Right lobe of liver (tissue), 6 donors: ENCODE measurements at regions not wholly inside any gene's neighbourhood (a gene's known extent, or its start where the extent isn't known, plus 50 kb on each side); places are given as distances from the start of the nearest gene placed in this dataset.

Source experiments
- ATAC-seq, 4 donors: fragments of 200-7000 bp; cut with Tn5 transposase; one replicate each; pipeline ENCODE4 v1.9.1; 2020; ENCODE audit warnings: mild to moderate bottlenecking in 4 of 4, moderate library complexity in 4 of 4
- DNase-seq, 3 donors: peaks; one replicate each; pipeline ENCODE4 v3.0.0-alpha.2; 2020
- H3K27ac ChIP-seq, 3 donors: fragments of 200-600 bp; one replicate each; pipeline ENCODE4 v1.8.0; 2022
- H3K27me3 ChIP-seq, 2 donors: fragments of 200-600 bp; one replicate each; pipeline ENCODE4 v1.8.0; 2022
- H3K36me3 ChIP-seq, 4 donors: fragments of 200-600 bp; sonication (generic) in 1 of 4; one replicate each; pipeline versions ENCODE4 v1.5.1 to v1.8.0; 2017 to 2022; ENCODE audit warnings: control low read depth in 1 of 4
- H3K4me1 ChIP-seq, 4 donors: fragments of 200-600 bp; sonication (generic) in 1 of 4; one replicate each; pipeline versions ENCODE4 v1.5.1 to v1.8.0; 2017 to 2022; ENCODE audit warnings: control low read depth in 1 of 4
- H3K4me3 ChIP-seq, 3 donors: fragments of 200-600 bp; one replicate each; pipeline ENCODE4 v1.8.0; 2022
- H3K9me3 ChIP-seq, 4 donors: fragments of 200-600 bp; sonication (generic) in 1 of 4; one replicate each; pipeline versions ENCODE4 v1.5.1 to v1.8.0; 2017 to 2022; ENCODE audit warnings: control low read depth in 1 of 4
- CTCF ChIP-seq, 4 donors: fragments of 200-600 bp in 3 of 4; fragments of 450-650 bp in 1 of 4; IDR thresholded peaks; one replicate each; pipeline versions ENCODE4 v1.5.1 to v1.8.0; 2016 to 2022; ENCODE audit warnings: antibody characterized with exemption in 4 of 4, mild to moderate bottlenecking in 2 of 4
- POLR2A ChIP-seq: fragments of 450-650 bp; IDR thresholded peaks from one replicate; pipeline ENCODE4 v1.6.1; 2017; ENCODE audit warnings: antibody characterized with exemption, mild to moderate bottlenecking
- WGBS: methylation state at CpG from one replicate; pipeline ENCODE4 v1.1.6; 2018; ENCODE audit warnings: low coverage, low lambda C conversion rate; ENCODE audit not compliant: insufficient coverage; ENCODE audit errors: missing lambda C conversion rate; 5-methylcytosine and 5-hydroxymethylcytosine counted together
- intact Hi-C, 2 donors: fragments of 100-400 bp; cut with DNase I; formaldehyde crosslinking; loops; one replicate each; pipeline versions ENCODE4 v1.11.2 to v1.14.1; 2022
- donor health status: DM: no; HTN: yes; CAD: no.
- donor health status: DM: no; HTN: no; CAD: no.
- donor health status: DM: no; HTN: no; CAD: no.
- donor health status: DM: no; HTN: yes; CAD: no.
- donor health status: DM: no; HTN: yes; CAD: no.

GRCh38 chr15:96020797-96021196 is 309.7 kb upstream of the NR2F2 start:
- WGBS = 48% methylated on average over 3 of the region's 3 CpGs
- H3K4me3 ChIP-seq = no peak overlapping the region
- H3K4me1 ChIP-seq = no peaks in the 10 kb centered on the region
- no peak for ATAC-seq
- H3K36me3 ChIP-seq = no peaks in the 10 kb centered on the region
- TF ChIP-seq CTCF (IDR thresholded peaks at IDR 0.05) = no peak
- intact Hi-C loops = no loop called here
- H3K27ac ChIP-seq = no peak overlapping the region
- no peak for DNase-seq
- no peaks in the 10 kb centered on the region for H3K9me3 ChIP-seq
- no peaks in the 10 kb centered on the region for H3K27me3 ChIP-seq

- intact Hi-C loops = no loop called here
Measured at GRCh38 chr15:96023081-96023480, 307.4 kb upstream of the NR2F2 start.

GRCh38 chr15:96027501-96027900 is 303.0 kb upstream of the NR2F2 start:
- no peak overlapping the region for H3K4me3 ChIP-seq
- no peak for TF ChIP-seq CTCF (IDR thresholded peaks at IDR 0.05)
- no peak for TF ChIP-seq POLR2A
- intact Hi-C loops = no loop called here
- no peaks in the 10 kb centered on the region for H3K9me3 ChIP-seq
- H3K36me3 ChIP-seq = no peaks in the 10 kb centered on the region
- WGBS = 90% methylated on average over 2 of the region's 2 CpGs
- no peaks in the 10 kb centered on the region for H3K27me3 ChIP-seq
- no peaks in the 10 kb centered on the region for H3K4me1 ChIP-seq
- no peak overlapping the region for H3K27ac ChIP-seq
- DNase-seq (no peak), ATAC-seq (no peak)

More at GRCh38 chr15:96023081-96023480, 307.4 kb upstream of the NR2F2 start:
- Histone ChIP-seq H3K27me3 (no peaks in the 10 kb centered on the region), H3K27ac (no peak overlapping the region), H3K9me3 (no peaks in the 10 kb centered on the region), H3K4me3 (no peak overlapping the region), H3K36me3 (no peaks in the 10 kb centered on the region), H3K4me1 (no peaks in the 10 kb centered on the region)
- ATAC-seq = no peak
- TF ChIP-seq CTCF (IDR thresholded peaks at IDR 0.05) (no peak), POLR2A (no peak)
- no peak for DNase-seq

- ATAC-seq = no peak
- no peaks in the 10 kb centered on the region for H3K36me3 ChIP-seq
- H3K27me3 ChIP-seq = no peaks in the 10 kb centered on the region
- intact Hi-C loops = no loop called here
- no peak overlapping the region for H3K4me3 ChIP-seq
- no peaks in the 10 kb centered on the region for H3K4me1 ChIP-seq
- no peak for DNase-seq
- H3K27ac ChIP-seq = no peak overlapping the region
- TF ChIP-seq CTCF (IDR thresholded peaks at IDR 0.05) (no peak), POLR2A (no peak)
- 63% methylated on average over 2 of the region's 2 CpGs for WGBS
- no peaks in the 10 kb centered on the region for H3K9me3 ChIP-seq
Measured at GRCh38 chr15:96028620-96029019, 301.9 kb upstream of the NR2F2 start.

GRCh38 chr15:96029172-96029571 is 301.3 kb upstream of the NR2F2 start:
- TF ChIP-seq CTCF (IDR thresholded peaks at IDR 0.05) (no peak), POLR2A (no peak)
- Histone ChIP-seq H3K27me3 (no peaks in the 10 kb centered on the region), H3K27ac (no peak overlapping the region), H3K9me3 (no peaks in the 10 kb centered on the region), H3K4me1 (no peaks in the 10 kb centered on the region), H3K36me3 (no peaks in the 10 kb centered on the region), H3K4me3 (no peak overlapping the region)
- intact Hi-C loops = no loop called here
- DNase-seq (no peak), ATAC-seq (no peak)
